ENCODE measurements at regions not wholly inside any gene's neighbourhood (a gene's known extent, or its start where the extent isn't known, plus 50 kb on each side); places are given as distances from the start of the nearest gene placed in this dataset.
A peak's percentile ranks its signal among the peaks of the same experiment; 100 is the strongest.

DNA sequence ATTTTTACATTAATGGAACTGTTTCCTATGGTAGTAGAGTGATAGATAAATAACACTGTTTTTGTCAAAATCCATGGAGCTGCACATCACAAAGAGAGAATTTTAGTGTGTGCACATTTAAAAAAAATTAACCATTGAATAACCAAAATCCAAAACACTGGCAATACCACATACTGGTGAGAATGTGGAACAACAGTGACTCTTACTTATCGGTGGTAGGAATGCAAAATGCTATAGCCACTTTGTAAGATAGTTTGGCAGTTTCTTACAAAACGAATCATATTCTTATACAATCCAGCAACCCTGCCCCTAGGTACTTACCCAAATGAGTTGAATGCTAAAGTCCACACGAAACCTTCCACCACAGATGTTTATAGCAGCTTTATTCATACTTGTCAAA lies 229.6 kb upstream of the GPR101 start:
- DNase-seq (no peak), ATAC-seq (no peak)
- WGBS (ENCODE audit: insufficient coverage, low coverage, low lambda C conversion rate, missing lambda C conversion rate) = 42% methylated on average over 3 of the region's 3 CpGs
- intact Hi-C loops (cut with DNase I) = no loop called here
- Histone ChIP-seq H3K27ac (no peak overlapping the region), H3K4me3 (no peak overlapping the region), H3K27me3 (no peaks in the 10 kb centered on the region), H3K4me1 (no peaks in the 10 kb centered on the region), H3K36me3 (no peaks in the 10 kb centered on the region), H3K9me3 (no peaks in the 10 kb centered on the region)
- TF ChIP-seq POLR2A (IDR thresholded peaks at IDR 0.05) = no peak
- TF ChIP-seq, protein P1, sequence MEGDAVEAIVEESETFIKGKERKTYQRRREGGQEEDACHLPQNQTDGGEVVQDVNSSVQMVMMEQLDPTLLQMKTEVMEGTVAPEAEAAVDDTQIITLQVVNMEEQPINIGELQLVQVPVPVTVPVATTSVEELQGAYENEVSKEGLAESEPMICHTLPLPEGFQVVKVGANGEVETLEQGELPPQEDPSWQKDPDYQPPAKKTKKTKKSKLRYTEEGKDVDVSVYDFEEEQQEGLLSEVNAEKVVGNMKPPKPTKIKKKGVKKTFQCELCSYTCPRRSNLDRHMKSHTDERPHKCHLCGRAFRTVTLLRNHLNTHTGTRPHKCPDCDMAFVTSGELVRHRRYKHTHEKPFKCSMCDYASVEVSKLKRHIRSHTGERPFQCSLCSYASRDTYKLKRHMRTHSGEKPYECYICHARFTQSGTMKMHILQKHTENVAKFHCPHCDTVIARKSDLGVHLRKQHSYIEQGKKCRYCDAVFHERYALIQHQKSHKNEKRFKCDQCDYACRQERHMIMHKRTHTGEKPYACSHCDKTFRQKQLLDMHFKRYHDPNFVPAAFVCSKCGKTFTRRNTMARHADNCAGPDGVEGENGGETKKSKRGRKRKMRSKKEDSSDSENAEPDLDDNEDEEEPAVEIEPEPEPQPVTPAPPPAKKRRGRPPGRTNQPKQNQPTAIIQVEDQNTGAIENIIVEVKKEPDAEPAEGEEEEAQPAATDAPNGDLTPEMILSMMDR (IDR thresholded peaks at IDR 0.05) = no peak

DNA sequence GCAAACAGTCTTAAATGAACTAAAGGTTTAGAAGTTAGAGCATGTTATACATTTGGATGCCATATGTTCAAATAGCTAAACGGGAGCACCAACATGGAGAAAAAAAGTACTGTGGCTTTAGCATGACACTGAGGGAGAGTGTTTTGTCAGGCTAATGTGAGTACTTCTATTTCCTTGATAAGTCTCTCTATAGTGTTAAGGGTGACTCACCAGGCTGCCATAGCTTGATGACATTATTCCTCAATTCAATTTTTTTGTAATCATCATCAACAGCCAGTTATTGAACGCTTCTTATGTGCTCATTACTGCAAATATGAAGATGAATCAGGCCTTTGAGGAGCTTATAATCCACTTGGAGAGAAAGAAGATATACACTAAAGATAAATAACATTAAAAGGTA lies 211.4 kb upstream of the GPR101 start:
- H3K4me1 ChIP-seq = no peaks in the 10 kb centered on the region
- no peak overlapping the region for H3K4me3 ChIP-seq
- no peak overlapping the region for H3K27ac ChIP-seq
- H3K36me3 ChIP-seq = no peaks in the 10 kb centered on the region
- no peaks in the 10 kb centered on the region for H3K27me3 ChIP-seq
- DNase-seq = no peak
- no peak for TF ChIP-seq POLR2A (IDR thresholded peaks at IDR 0.05)
- TF ChIP-seq, protein P1 (IDR thresholded peaks at IDR 0.05) = no peak
- 46% methylated on average over 2 of the region's 2 CpGs for WGBS (ENCODE audit: insufficient coverage, low coverage, low lambda C conversion rate, missing lambda C conversion rate)
- H3K9me3 ChIP-seq = no peaks in the 10 kb centered on the region
- ATAC-seq = no peak
- intact Hi-C loops (cut with DNase I) = no loop called here

DNA sequence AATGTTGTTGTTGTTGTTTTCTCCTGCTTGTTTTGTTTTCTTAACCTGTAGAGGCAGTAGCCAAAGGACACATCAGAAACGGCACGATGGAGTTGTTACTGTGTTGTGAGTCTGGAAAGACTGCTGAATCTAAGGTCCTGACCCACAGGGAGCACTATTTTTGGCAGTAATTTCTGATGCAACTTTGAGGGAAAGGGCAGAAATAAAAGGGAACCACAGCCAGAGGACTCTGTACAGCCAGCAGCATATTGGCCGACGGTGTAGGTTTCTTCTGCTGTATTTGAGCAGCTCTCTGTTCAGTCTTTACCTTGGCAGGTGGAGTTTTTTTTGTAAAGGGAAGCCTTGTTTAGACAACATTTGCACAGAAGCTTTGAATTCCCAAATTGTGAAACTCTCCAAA lies 203.0 kb upstream of the GPR101 start:
- TF ChIP-seq, protein P1 (IDR thresholded peaks at IDR 0.05) = no peak
- no peak for TF ChIP-seq POLR2A (IDR thresholded peaks at IDR 0.05)
- Histone ChIP-seq H3K36me3 (no peaks in the 10 kb centered on the region), H3K27me3 (no peaks in the 10 kb centered on the region), H3K4me3 (no peak overlapping the region), H3K27ac (no peak overlapping the region), H3K9me3 (no peaks in the 10 kb centered on the region), H3K4me1 (peaks cover 0 to 4% (median 0%) of the 10 kb centered on the region in 4 donors)
- 36% methylated on average over 4 of the region's 4 CpGs for WGBS (ENCODE audit: insufficient coverage, low coverage, low lambda C conversion rate, missing lambda C conversion rate)
- DNase-seq = no peak
- intact Hi-C loops (cut with DNase I) = no loop called here
- ATAC-seq = peak in 3 of 4 donors; percentile 77 to 96 (median 81)

DNA sequence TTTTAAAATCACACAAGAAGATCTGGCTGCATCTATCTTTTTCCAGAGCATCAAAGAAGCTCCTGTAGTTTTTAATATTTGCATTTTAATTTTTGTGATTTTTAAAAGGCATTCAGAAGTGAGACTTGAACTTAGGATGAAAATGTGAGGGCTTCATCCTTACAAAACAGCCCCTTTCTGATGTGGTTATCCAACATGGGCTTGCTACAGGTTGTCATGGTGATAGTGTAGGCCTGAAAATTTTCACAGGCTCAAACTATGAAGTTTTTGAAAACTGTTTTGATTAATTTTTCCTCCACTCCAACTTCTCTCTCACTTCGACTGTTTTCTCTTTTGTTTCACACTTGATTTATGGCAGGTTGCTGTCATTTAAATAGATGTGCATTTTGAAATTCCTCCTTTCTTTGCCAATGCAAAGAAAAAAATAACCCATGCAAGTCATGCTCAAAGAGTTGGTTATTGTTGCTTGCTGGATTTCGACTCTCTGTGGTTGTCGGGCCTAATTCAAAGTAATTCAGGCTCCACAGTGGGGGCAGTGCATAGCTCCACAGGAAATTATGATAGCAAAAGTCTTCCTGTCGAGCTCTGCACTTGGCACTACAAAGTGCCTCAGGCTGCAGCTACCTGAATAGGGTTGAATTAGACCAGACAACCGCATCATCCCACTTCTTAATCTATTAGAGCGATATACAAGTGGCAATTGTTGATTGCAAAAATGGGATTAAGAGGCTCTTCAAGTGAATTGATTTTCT lies 201.0 kb upstream of the GPR101 start:
- no peak overlapping the region for H3K4me3 ChIP-seq
- WGBS (ENCODE audit: insufficient coverage, low coverage, low lambda C conversion rate, missing lambda C conversion rate) = 38% methylated on average over 6 of the region's 6 CpGs
- ATAC-seq (no peak), DNase-seq (no peak)
- no peaks in the 10 kb centered on the region for H3K36me3 ChIP-seq
- TF ChIP-seq POLR2A (IDR thresholded peaks at IDR 0.05) = no peak
- TF ChIP-seq, protein P1 (IDR thresholded peaks at IDR 0.05) = no peak
- H3K27me3 ChIP-seq = no peaks in the 10 kb centered on the region
- no peak overlapping the region for H3K27ac ChIP-seq
- peaks cover 0 to 4% (median 0%) of the 10 kb centered on the region in 4 donors for H3K4me1 ChIP-seq
- H3K9me3 ChIP-seq = no peaks in the 10 kb centered on the region
- intact Hi-C loops (cut with DNase I) = no loop called here

All from right lobe of liver (tissue), 6 donors.